ENCODE measurements at regions not wholly inside any gene's neighbourhood (a gene's known extent, or its start where the extent isn't known, plus 50 kb on each side); places are given as distances from the start of the nearest gene placed in this dataset.

DNA sequence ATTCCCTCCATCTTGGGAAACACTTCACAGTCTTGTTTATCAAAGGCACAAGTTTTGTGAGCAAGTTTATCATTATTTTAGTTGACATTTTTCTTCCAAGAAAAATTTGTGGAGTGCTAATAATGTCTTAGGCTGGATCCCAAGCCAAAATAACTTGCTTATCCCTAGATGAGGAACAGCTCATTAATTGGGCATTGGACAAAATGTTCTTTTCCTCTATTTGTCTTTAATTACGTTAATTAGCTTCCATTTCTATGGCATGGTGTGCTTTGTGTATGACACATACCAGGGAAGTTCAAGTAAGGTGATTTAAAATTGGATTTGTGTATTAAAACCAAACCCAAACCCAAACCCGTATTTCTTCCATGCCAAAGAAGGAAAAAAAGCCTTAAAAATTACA is 379.5 kb downstream of the SH3GL2 start:
- DNase-seq, result no peak
- no peak overlapping the region for H2BK12ac ChIP-seq (ENCODE audit: insufficient read length, low read depth, low read length)
- no peaks in the 10 kb centered on the region for H3K79me1 ChIP-seq (ENCODE audit: insufficient read depth, low read depth, low read length, poor library complexity, severe bottlenecking)
- no peaks in the 10 kb centered on the region for H3K23me2 ChIP-seq (ENCODE audit: insufficient read length, low read depth, low read length, poor library complexity, severe bottlenecking)
- no peak overlapping the region for H2BK15ac ChIP-seq (ENCODE audit: low read depth, low read length)
- no peak overlapping the region for H3K9ac ChIP-seq (ENCODE audit: extremely low read depth, insufficient read length, low read length)
- Mint-ChIP-seq H3K27me3 (ENCODE audit: low read depth) (no peaks in the 10 kb centered on the region), H3K9me3 (no peaks in the 10 kb centered on the region), H3K4me1 (peaks cover 0 to 2% of the 10 kb centered on the region in 2 experiments; a peak in 2 of 4 replicates), H3K36me3 (ENCODE audit: insufficient read depth in 1 of 3, low read depth in 3 of 3) (no peaks in the 10 kb centered on the region), H3K4me3 (no peak overlapping the region), H3K27ac (no peak overlapping the region)
- no peak overlapping the region for H4K5ac ChIP-seq (ENCODE audit: insufficient read length, low read depth, low read length)
- no peak overlapping the region for H3K4ac ChIP-seq (ENCODE audit: low read depth, low read length)
- no peak overlapping the region for H3K23ac ChIP-seq (ENCODE audit: insufficient read length, low read depth, low read length)
- no CpG with 5 or more reads among the region's 2 CpGs for WGBS (ENCODE audit: extremely low coverage, insufficient read length, low lambda C conversion rate)
- no peak overlapping the region for H3K56ac ChIP-seq (ENCODE audit: insufficient read length, low read depth, low read length)
- H2AFZ ChIP-seq (ENCODE audit: low read length), result no peak overlapping the region
- no peaks in the 10 kb centered on the region for H3K4me1 ChIP-seq (ENCODE audit: insufficient read depth, low read length)
- H3K79me2 ChIP-seq (ENCODE audit: insufficient read depth, low read length), result no peaks in the 10 kb centered on the region
- no peak overlapping the region for H2BK5ac ChIP-seq (ENCODE audit: insufficient read length, low read length)
- TF ChIP-seq CTCF (conservative IDR thresholded peaks at IDR 0.05), result no peak
- no peak overlapping the region for H2BK20ac ChIP-seq (ENCODE audit: low read depth, low read length, poor library complexity, severe bottlenecking)
- no peak overlapping the region for H3K4me2 ChIP-seq (ENCODE audit: insufficient read depth, insufficient read length, low read length)
- H2BK120ac ChIP-seq (ENCODE audit: low read depth, low read length, poor library complexity, severe bottlenecking), result no peak overlapping the region
- H3K27me3 ChIP-seq (ENCODE audit: insufficient read depth, low read length), result no peaks in the 10 kb centered on the region
- no peak overlapping the region for H3T11ph ChIP-seq (ENCODE audit: low read length)
- no peaks in the 10 kb centered on the region for H4K20me1 ChIP-seq (ENCODE audit: control insufficient read depth, insufficient read depth, insufficient read length)
- no peak overlapping the region for H3K27ac ChIP-seq (ENCODE audit: insufficient read length, low read depth, low read length)
- H3K14ac ChIP-seq (ENCODE audit: insufficient read depth, low read length), result no peak overlapping the region
- no peak overlapping the region for H2AK5ac ChIP-seq (ENCODE audit: insufficient read length, low read length)
- no peak overlapping the region for H4K8ac ChIP-seq (replicated peaks; ENCODE audit: insufficient read length, low read depth, low read length)
- H3K9me3 ChIP-seq (ENCODE audit: control insufficient read depth, low read depth, low read length), result no peaks in the 10 kb centered on the region
- H4K91ac ChIP-seq (ENCODE audit: insufficient read length, low read depth, low read length), result no peak overlapping the region
- no peak overlapping the region for H3K18ac ChIP-seq (ENCODE audit: insufficient read length, low read depth, low read length)
